ENCODE measurements at regions not wholly inside any gene's neighbourhood (a gene's known extent, or its start where the extent isn't known, plus 50 kb on each side); places are given as distances from the start of the nearest gene placed in this dataset.

- H3K9me3 Mint-ChIP-seq = no peaks in the 10 kb centered on the region
- WGBS (ENCODE audit: extremely low coverage, insufficient read length, low lambda C conversion rate) = no CpG with 5 or more reads among the region's 3 CpGs
- Histone ChIP-seq H3K79me2 (ENCODE audit: insufficient read depth, low read length) (no peaks in the 10 kb centered on the region), H4K5ac (ENCODE audit: insufficient read length, low read depth, low read length) (no peak overlapping the region), H2BK12ac (ENCODE audit: insufficient read length, low read depth, low read length) (no peak overlapping the region), H3K9me3 (ENCODE audit: control insufficient read depth, low read depth, low read length) (no peaks in the 10 kb centered on the region), H3K9ac (ENCODE audit: extremely low read depth, insufficient read length, low read length) (no peak overlapping the region), H3T11ph (ENCODE audit: low read length) (no peak overlapping the region), H3K4me1 (ENCODE audit: insufficient read depth, low read length) (peaks cover 2% of the 10 kb centered on the region; the same call in 1 of the 2 replicates), H2BK5ac (ENCODE audit: insufficient read length, low read length) (no peak overlapping the region), H3K4ac (ENCODE audit: low read depth, low read length) (no peak overlapping the region), H3K56ac (ENCODE audit: insufficient read length, low read depth, low read length) (no peak overlapping the region), H3K27me3 (ENCODE audit: insufficient read depth, low read length) (no peaks in the 10 kb centered on the region), H2AK5ac (ENCODE audit: insufficient read length, low read length) (no peak overlapping the region), H2BK20ac (ENCODE audit: low read depth, low read length, poor library complexity, severe bottlenecking) (no peak overlapping the region), H2BK120ac (ENCODE audit: low read depth, low read length, poor library complexity, severe bottlenecking) (no peak overlapping the region), H3K18ac (ENCODE audit: insufficient read length, low read depth, low read length) (no peak overlapping the region), H3K14ac (ENCODE audit: insufficient read depth, low read length) (no peak overlapping the region), H3K4me2 (ENCODE audit: insufficient read depth, insufficient read length, low read length) (no peak overlapping the region), H3K23me2 (ENCODE audit: insufficient read length, low read depth, low read length, poor library complexity, severe bottlenecking) (no peaks in the 10 kb centered on the region), H4K8ac (replicated peaks; ENCODE audit: insufficient read length, low read depth, low read length) (no peak overlapping the region), H3K23ac (ENCODE audit: insufficient read length, low read depth, low read length) (no peak overlapping the region), H4K20me1 (ENCODE audit: control insufficient read depth, insufficient read depth, insufficient read length) (no peaks in the 10 kb centered on the region), H2BK15ac (ENCODE audit: low read depth, low read length) (no peak overlapping the region), H4K91ac (ENCODE audit: insufficient read length, low read depth, low read length) (no peak overlapping the region), H2AFZ (ENCODE audit: low read length) (no peak overlapping the region), H3K27ac (ENCODE audit: insufficient read length, low read depth, low read length) (no peak overlapping the region), H3K79me1 (ENCODE audit: insufficient read depth, low read depth, low read length, poor library complexity, severe bottlenecking) (no peaks in the 10 kb centered on the region)
- no peaks in the 10 kb centered on the region for H3K36me3 Mint-ChIP-seq (ENCODE audit: insufficient read depth in 1 of 3, low read depth in 3 of 3)
- no peak for DNase-seq
- no peaks in the 10 kb centered on the region for H3K27me3 Mint-ChIP-seq (ENCODE audit: low read depth)
- no peak overlapping the region for H3K4me3 Mint-ChIP-seq
- no peak overlapping the region for H3K27ac Mint-ChIP-seq
- TF ChIP-seq, protein P1, sequence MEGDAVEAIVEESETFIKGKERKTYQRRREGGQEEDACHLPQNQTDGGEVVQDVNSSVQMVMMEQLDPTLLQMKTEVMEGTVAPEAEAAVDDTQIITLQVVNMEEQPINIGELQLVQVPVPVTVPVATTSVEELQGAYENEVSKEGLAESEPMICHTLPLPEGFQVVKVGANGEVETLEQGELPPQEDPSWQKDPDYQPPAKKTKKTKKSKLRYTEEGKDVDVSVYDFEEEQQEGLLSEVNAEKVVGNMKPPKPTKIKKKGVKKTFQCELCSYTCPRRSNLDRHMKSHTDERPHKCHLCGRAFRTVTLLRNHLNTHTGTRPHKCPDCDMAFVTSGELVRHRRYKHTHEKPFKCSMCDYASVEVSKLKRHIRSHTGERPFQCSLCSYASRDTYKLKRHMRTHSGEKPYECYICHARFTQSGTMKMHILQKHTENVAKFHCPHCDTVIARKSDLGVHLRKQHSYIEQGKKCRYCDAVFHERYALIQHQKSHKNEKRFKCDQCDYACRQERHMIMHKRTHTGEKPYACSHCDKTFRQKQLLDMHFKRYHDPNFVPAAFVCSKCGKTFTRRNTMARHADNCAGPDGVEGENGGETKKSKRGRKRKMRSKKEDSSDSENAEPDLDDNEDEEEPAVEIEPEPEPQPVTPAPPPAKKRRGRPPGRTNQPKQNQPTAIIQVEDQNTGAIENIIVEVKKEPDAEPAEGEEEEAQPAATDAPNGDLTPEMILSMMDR (conservative IDR thresholded peaks at IDR 0.05) = no peak
- peaks cover 6 to 9% of the 10 kb centered on the region in 2 experiments; a peak in 3 of 4 replicates for H3K4me1 Mint-ChIP-seq
Observed at GRCh38 chr9:80385246-80385645, 813.5 kb downstream of the TLE4 start.

Data from H9 (cell line).